HG03354 (cell line): ENCODE measurements at regions not wholly inside any gene's neighbourhood (a gene's known extent, or its start where the extent isn't known, plus 50 kb on each side); places are given as distances from the start of the nearest gene placed in this dataset.
A peak's percentile ranks its signal among the peaks of the same experiment; 100 is the strongest.
"Not testable (repeated sequence)": the region's sequence is repeated elsewhere in the genome, so short reads cannot be mapped to it uniquely, and the experiment has no call there.

Experiments used
- ATAC-seq: cut with Tn5 transposase; IDR thresholded peaks from one replicate; pipeline ENCODE4 v1.9.1; 2021; ENCODE audit warnings: mild to moderate bottlenecking; ENCODE audit not compliant: unreplicated experiment, poor library complexity, severe bottlenecking

DNA sequence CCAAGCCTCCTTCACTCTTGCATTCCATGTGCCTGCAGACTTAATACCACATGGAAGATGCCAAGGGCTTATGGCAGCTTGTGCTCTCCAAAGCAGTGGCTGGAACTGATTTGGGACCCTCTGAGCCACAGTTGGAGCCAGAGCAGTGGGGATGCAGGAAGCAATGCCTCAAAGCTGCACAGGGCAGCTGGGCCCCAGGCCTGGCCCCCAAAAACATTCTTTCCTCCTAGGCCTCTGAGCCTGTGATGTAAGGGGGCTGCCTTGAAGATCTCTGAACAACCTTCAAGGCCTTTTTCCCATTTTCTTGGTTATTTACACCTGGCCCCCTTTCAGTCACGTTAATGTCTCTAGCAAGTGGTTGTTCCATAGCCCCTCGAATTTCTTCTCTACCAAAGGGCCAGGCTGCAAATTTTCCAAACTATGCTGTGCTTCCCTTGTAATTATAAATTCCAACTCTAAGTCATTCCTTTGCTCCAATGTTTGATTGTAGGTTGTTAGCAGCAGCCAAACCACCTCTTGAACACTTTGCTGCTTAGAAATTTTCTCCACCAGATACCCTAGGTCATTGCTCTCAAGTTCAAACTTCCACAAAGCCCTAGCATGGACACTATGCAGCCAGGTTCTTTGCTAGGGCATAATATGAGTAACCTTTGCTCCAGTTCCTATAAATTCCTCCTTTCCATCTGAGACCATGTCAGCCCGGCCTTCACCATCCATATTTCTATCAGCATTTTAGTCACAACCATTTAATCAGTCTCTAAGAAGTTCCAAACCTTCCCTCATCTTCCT is 245.0 kb upstream of the RBBP8 start:
- ATAC-seq: no peak

DNA sequence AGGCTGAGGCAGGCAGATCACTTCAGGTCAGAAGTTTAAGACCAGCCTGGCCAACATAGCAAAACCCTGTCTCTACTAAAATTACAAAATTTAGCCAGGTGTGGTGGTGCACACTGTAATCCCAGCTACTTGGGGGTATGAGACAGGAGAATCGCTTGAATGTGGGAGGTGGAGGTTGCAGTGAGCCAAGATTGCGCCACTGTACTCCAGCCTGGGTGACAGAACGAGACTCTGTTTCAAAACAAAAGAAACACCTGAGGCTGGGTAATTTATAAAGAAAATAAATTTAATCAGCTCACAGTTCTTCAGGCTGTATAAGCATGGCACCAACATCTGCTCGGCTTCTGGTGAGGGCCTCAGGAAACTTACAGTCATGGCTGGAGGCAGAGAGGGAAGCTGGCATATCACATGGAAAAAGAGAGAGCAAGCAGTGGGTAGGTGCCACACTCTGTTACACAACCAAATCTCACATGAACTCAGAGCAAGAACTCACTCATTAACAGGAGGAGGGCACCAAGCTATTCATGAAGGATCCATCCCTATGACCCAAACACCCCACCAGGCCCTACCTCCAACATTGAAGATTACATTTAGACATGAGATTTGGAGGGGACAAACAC is 244.1 kb upstream of the RBBP8 start:
- ATAC-seq: no peak

DNA sequence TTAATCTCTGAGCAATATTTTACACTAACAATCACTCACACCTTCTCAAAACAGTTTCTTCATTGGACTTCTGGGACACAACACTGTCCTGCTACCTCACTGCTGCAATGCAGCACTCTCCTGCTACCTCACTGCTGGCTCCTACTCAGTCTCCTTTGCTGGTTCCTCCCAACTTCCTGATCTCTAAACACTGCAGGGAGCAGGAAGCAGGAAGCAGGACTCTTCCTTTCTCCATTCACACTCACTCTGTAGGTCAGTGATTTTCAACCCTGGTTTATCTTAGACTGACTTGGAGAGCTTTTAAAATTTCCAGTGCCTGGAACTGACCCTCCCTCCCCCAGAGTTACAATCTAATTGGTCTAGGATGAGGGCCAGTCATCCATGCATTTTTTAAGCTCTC is 243.4 kb upstream of the RBBP8 start:
- ATAC-seq: no peak

DNA sequence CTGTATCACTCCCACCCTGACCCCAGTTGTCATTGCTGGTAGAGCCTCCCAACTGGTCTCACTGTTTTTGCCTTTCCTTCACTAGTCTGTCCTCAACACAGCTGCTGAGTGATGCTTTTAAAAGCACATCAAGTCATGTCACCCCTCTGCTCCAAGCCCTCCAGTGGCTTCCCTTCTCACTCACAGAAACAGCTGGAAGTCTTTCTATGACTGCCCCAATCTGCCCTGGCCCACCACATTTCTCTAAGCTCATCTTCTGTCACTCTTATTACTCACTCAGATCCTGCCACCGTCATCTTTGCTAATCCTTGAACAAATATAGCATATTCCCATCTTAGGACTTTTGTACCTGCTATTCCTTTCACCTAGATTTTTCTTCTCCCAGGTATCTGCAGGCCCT is 242.6 kb upstream of the RBBP8 start:
- no peak for ATAC-seq

- ATAC-seq: no peak
These were observed 241.0 kb upstream of the RBBP8 start for GRCh38 chr18:22691946-22692710.

- no peak for ATAC-seq
These were observed 238.2 kb upstream of the RBBP8 start for GRCh38 chr18:22694954-22695353.

GRCh38 chr18:22695674-22696073 is 237.5 kb upstream of the RBBP8 start:
- no peak for ATAC-seq

GRCh38 chr18:22697561-22697960 is 235.6 kb upstream of the RBBP8 start:
- no peak for ATAC-seq

DNA sequence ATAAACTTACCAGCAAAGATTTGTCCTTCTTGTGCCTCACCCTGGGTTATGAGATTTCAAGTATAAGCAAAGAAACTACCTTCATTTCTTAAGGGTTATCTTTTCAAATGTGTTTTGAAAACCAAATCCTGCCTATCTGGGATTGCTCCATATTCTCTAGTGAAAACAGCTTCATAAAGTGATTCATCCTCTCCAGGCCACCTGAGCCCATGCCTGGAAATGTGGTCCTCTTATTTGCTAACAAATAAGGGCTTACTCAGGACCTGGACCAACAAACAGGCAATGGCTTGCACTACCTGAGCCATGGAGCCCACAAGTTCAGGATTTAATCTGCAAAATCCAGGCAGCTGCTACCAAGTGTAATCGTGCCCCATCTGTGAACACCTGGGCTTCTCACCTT is 234.4 kb upstream of the RBBP8 start:
- ATAC-seq: no peak

DNA sequence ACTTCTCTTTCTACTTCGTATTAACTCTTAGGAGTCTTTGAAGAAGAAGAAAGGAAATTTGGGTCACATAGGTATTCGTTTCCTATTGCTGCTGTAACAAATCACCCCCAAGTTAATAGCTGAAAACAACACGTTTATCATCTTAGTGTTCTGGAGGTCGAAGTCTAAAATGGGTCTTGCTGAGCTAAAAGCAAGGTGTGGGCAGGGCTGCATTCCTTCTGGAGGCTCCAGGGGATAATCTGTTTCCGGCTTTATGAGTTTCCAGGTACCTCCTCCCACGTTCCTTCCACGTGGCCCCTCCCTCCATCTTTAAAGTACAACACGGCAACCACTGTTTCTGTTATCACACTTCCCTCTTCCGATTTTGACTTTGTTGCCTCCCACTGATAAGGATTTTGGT is 233.5 kb upstream of the RBBP8 start:
- no peak for ATAC-seq

DNA sequence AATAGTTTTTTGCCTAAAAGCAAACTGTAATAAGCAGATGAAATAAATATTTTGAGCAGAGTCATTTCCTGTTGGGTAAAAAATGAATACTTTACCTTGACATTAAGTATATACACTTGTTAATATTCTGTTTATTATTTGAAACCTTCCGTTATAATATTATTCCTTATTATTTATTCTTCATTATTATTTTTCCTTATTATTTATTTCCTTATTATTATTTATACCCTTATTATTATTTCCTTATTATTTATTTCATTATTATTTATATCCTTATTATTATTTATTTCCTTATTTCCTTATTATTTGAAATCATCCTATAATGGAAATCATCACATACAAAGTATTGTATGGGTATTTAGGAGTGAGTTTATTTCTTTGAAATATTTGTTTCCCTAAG is 232.2 kb upstream of the RBBP8 start:
- no peak for ATAC-seq

- no peak for ATAC-seq
These were observed 231.8 kb upstream of the RBBP8 start for GRCh38 chr18:22701326-22701725.

GRCh38 chr18:22701795-22702194 is 231.3 kb upstream of the RBBP8 start:
- ATAC-seq: no peak

DNA sequence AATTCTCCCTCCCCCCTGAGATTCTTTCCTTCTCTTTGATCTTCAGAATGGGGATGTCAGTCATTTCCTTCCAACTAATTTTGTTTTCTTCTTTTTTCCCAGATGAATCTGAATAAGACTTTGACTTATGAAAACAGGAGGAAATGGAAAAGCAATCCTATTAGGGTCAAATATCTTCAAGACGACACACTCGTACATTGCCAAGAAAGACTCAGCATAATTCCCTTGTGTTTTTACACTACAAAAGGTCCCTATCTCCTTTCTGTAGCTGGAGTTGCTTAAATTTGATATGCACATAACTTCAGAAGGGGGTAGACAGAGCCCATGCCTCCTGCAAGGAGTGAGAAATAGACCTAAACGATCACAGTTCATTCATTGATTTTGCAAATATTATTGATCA is 230.3 kb upstream of the RBBP8 start:
- ATAC-seq: no peak

DNA sequence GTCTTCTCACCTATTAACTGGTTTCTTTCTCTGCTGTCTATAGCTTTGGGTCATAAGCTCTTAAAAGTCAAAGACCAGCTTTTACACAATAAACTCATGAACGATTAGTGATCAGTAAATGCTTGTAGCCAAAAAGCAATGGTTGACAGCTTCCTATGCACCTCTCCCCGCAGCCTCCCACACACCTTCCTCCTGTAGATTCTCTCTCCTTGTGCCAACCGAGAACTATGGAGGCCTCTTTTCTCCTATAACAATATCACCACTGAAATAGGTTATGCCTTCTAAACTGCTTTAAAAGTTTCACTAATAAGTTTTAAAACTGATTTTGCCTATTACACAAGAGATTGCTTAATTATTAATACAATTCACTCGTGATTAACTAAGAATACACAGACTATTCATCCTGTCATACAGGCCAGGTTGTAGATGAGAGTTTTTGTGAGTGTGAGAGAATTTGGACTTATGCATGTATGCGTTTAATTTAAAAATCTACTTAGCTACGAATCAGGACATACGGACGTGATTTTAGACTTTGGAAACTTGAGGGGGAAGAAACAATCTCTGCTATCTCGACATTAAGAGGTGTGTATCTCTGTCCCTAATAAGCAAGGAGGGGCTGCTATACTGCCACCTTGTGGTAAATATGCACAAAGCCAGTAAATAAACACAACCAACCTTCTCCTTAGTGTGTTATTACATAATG is 229.1 kb upstream of the RBBP8 start:
- ATAC-seq: peak; percentile 76

GRCh38 chr18:22704586-22704918 is 228.6 kb upstream of the RBBP8 start:
- ATAC-seq: no peak

GRCh38 chr18:22705328-22705727 is 227.8 kb upstream of the RBBP8 start:
- no peak for ATAC-seq

DNA sequence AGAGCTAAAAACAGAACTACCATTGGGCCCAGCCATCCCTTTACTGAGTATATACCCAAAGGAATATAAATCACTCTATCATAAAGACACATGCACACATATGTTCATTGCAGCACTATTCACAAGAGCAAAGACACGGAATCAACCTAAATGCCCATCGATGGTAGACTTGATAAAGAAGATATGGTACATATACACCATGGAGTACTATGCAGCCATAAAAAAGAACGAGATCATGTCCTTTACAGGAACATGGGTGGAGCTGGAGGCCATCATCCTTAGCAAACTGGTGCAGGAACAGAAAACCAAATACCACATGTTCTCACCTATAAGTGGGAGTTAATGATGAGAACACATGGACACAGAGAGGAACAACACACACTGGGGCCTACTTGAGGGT is 227.1 kb upstream of the RBBP8 start:
- not testable (repeated sequence) for ATAC-seq

DNA sequence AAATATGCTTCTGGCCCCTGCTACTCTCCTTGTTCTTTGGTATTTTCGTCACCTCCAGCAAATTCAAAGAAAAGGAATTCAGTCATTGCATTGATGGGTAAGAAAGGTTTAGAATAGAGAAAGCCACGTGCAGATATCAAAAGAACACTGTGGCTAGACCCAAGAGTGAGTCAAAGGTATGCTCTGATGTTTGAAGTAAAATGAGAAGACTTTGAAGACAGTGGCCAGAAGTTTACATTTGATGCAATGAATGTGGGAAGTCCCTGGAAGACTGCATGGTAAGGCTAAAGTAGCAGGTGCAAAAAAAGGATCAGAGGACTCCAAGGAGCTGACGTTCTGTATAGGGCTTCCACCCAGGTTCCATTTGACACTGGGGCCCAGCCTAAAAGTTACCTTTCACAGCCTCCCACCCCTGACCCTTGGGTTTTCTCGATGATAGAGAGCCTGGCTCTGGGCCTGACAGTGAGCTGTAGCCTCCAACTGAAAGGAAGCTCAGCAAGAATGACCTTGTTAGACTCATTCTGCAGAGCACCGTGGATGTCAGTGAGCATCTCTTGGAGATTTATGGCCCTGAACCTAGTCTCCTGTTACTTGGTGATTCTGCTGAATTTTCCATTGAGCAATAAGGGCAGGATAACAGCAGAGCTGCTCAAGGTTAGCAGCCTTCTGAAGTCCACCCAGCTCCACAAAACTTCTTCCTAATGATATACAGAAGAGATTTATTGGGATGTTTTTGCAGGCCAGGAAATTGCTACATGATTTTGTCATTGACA is 223.7 kb upstream of the RBBP8 start:
- no peak for ATAC-seq
